ENCODE measurements at regions not wholly inside any gene's neighbourhood (a gene's known extent, or its start where the extent isn't known, plus 50 kb on each side); places are given as distances from the start of the nearest gene placed in this dataset.

DNA sequence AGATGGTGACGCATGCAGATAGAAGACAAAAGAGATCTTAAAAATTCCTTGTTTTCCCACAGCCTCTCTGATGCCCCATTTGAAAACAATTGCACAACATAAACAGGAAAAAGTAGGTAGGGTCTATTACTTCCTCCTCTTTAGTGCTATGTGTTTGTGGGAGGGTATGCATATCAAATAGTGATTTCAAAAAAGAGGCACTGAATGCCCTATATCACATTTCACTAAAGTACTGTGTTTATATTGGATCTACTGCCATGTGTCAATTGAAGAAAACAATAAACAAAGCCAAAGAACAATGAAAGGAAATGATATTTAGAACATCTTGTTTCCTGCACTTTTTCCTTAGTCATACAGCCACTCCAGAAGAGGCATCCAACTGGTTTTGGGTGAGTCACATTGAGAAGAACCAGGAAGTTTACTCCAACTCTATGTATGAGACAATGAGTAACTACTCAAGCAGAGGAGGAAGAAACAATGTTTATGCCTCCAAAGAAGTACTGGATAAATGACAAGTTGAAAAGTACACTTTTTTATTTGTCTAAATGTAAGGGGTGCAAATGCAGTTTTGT lies 583.6 kb downstream of the FBXO15 start:
- intact Hi-C loops (cut with DNase I): no loop called here
- Histone ChIP-seq H3K4me1 (ENCODE audit: insufficient read depth) (no peaks in the 10 kb centered on the region), H3K4me3 (no peak overlapping the region), H3K36me3 (no peaks in the 10 kb centered on the region), H3K27me3 (no peaks in the 10 kb centered on the region), H3K27ac (no peak overlapping the region), H3K9me3 (no peaks in the 10 kb centered on the region)
- WGBS, 3 donors: 81 to 92% (median 85%) methylated on average over 1 of the region's 1 CpG
- TF ChIP-seq POLR2A (IDR thresholded peaks at IDR 0.05): no peak
- TF ChIP-seq CTCF (IDR thresholded peaks at IDR 0.05): no peak
- TF ChIP-seq EP300 (IDR thresholded peaks at IDR 0.05): no peak
- DNase-seq: no peak

- Histone ChIP-seq H3K4me1 (ENCODE audit: insufficient read depth) (no peaks in the 10 kb centered on the region), H3K27ac (no peak overlapping the region), H3K4me3 (no peak overlapping the region), H3K9me3 (no peaks in the 10 kb centered on the region), H3K36me3 (no peaks in the 10 kb centered on the region), H3K27me3 (no peaks in the 10 kb centered on the region)
- no peak for TF ChIP-seq POLR2A (IDR thresholded peaks at IDR 0.05)
- no peak for TF ChIP-seq EP300 (IDR thresholded peaks at IDR 0.05)
- no peak for TF ChIP-seq CTCF (IDR thresholded peaks at IDR 0.05)
- DNase-seq: no peak
- intact Hi-C loops (cut with DNase I): no loop called here
- WGBS, 3 donors: 64 to 72% (median 68%) methylated on average over 4 of the region's 4 CpGs
Observed at GRCh38 chr18:73563345-73563744, 584.3 kb downstream of the FBXO15 start.

DNA sequence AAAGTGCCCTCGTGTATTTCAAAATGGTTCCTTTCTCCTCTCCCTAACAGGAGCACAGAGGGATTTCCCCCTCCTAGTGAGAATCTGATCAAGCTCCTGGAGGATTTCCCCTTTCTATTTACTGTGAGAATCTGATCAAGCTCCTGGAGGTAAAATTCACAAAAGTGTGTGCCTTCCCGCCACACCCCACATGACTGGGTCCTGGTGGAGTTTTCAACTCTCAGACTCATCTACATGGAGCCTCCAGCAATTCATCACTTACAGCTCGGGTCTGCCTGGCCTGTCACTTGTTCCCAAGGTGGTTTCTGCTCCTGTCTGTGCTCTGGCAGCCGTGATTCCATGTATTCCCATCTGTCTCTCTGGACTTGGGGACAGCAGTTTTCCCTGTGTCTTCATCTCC lies 590.7 kb downstream of the FBXO15 start:
- Histone ChIP-seq H3K36me3 (no peaks in the 10 kb centered on the region), H3K9me3 (no peaks in the 10 kb centered on the region), H3K27me3 (no peaks in the 10 kb centered on the region), H3K27ac (no peak overlapping the region), H3K4me3 (no peak overlapping the region), H3K4me1 (ENCODE audit: insufficient read depth) (no peaks in the 10 kb centered on the region)
- TF ChIP-seq POLR2A (IDR thresholded peaks at IDR 0.05) (no peak), EP300 (IDR thresholded peaks at IDR 0.05) (no peak), CTCF (IDR thresholded peaks at IDR 0.05) (no peak)
- intact Hi-C loops (cut with DNase I): no loop called here
- 54 to 62% (median 59%) methylated on average over 4 of the region's 4 CpGs for WGBS, 3 donors
- no peak for DNase-seq

DNA sequence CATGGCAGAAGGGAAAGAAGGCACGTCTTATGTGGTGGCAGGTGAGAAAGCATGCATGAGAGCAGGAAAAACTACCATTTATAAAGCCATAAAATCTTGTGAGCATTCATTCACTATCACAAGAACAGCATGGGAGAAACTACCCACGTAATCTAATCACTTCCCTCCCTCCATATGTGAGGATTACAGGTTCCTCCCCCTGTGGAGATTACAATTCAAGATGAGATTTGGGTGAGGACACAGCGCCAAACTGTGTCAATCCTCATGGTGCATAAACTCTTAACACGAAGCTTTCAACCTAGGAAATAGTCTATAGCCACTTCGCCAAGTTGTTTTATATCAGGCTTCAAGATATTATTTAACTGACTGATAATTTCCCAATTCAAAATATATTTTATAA lies 595.5 kb downstream of the FBXO15 start:
- Histone ChIP-seq H3K9me3 (no peaks in the 10 kb centered on the region), H3K36me3 (no peaks in the 10 kb centered on the region), H3K27ac (no peak overlapping the region), H3K4me1 (ENCODE audit: insufficient read depth) (no peaks in the 10 kb centered on the region), H3K4me3 (no peak overlapping the region), H3K27me3 (no peaks in the 10 kb centered on the region)
- intact Hi-C loops (cut with DNase I): no loop called here
- DNase-seq: no peak
- 58 to 61% (median 59%) methylated on average over 5 of the region's 5 CpGs for WGBS, 3 donors
- TF ChIP-seq EP300 (IDR thresholded peaks at IDR 0.05) (no peak), POLR2A (IDR thresholded peaks at IDR 0.05) (no peak), CTCF (IDR thresholded peaks at IDR 0.05) (no peak)
